Activated CD8-positive, alpha-beta memory T cell treated with anti-CD3 and anti-CD28 coated beads for 1 hour (primary cell): ENCODE measurements at regions not wholly inside any gene's neighbourhood (a gene's known extent, or its start where the extent isn't known, plus 50 kb on each side); places are given as distances from the start of the nearest gene placed in this dataset.

ENCODE experiments used
- DNase-seq, 2 donors: peaks; one replicate each; pipeline ENCODE4 v3.0.0-alpha.2; 2020; ENCODE audit warnings: low read depth in 1 of 2; ENCODE audit errors: extremely low read depth in 1 of 2

- no peak for DNase-seq
Observed at GRCh38 chr16:6545329-6545728, 787.3 kb upstream of the RBFOX1 start.

- no peak for DNase-seq
Observed at GRCh38 chr16:6541267-6541666, 791.4 kb upstream of the RBFOX1 start.

GRCh38 chr16:6536411-6536810, 796.2 kb upstream of the RBFOX1 start:
- DNase-seq: no peak

GRCh38 chr16:6531067-6531466, 801.6 kb upstream of the RBFOX1 start:
- DNase-seq: no peak

GRCh38 chr16:6528217-6528616, 804.4 kb upstream of the RBFOX1 start:
- no peak for DNase-seq

- no peak for DNase-seq
Observed at GRCh38 chr16:6527646-6528045, 805.0 kb upstream of the RBFOX1 start.

GRCh38 chr16:6524501-6524900, 808.1 kb upstream of the RBFOX1 start:
- DNase-seq: no peak

GRCh38 chr16:6517020-6517720, 815.5 kb upstream of the RBFOX1 start:
- DNase-seq: no peak

- DNase-seq: no peak
Observed at GRCh38 chr16:6512512-6512911, 820.1 kb upstream of the RBFOX1 start.

- no peak for DNase-seq
Observed at GRCh38 chr16:6510261-6510660, 822.4 kb upstream of the RBFOX1 start.

- no peak for DNase-seq
Observed at GRCh38 chr16:6499413-6499812, 833.2 kb upstream of the RBFOX1 start.

GRCh38 chr16:6498858-6499257, 833.8 kb upstream of the RBFOX1 start:
- DNase-seq: no peak

GRCh38 chr16:6496996-6497395, 835.6 kb upstream of the RBFOX1 start:
- no peak for DNase-seq

- no peak for DNase-seq
Observed at GRCh38 chr16:6495486-6496210, 837.0 kb upstream of the RBFOX1 start.

- no peak for DNase-seq
Observed at GRCh38 chr16:6494716-6495115, 837.9 kb upstream of the RBFOX1 start.

- no peak for DNase-seq
Observed at GRCh38 chr16:6493555-6493954, 839.1 kb upstream of the RBFOX1 start.

- DNase-seq: no peak
Observed at GRCh38 chr16:6492742-6493141, 839.9 kb upstream of the RBFOX1 start.

- no peak for DNase-seq
Observed at GRCh38 chr16:6484935-6485334, 847.7 kb upstream of the RBFOX1 start.

GRCh38 chr16:6484081-6484480, 848.6 kb upstream of the RBFOX1 start:
- DNase-seq: no peak

GRCh38 chr16:6483469-6484033, 849.1 kb upstream of the RBFOX1 start:
- no peak for DNase-seq

- no peak for DNase-seq
Observed at GRCh38 chr16:6482696-6483468, 849.8 kb upstream of the RBFOX1 start.
